ENCODE measurements at regions not wholly inside any gene's neighbourhood (a gene's known extent, or its start where the extent isn't known, plus 50 kb on each side); places are given as distances from the start of the nearest gene placed in this dataset.

- peaks cover 0 to 36% (median 7%) of the 10 kb centered on the region in 8 donors for H3K9me3 ChIP-seq
- intact Hi-C loops (cut with DNase I; ENCODE audit: low total_unique reads): no loop called here
- no peak overlapping the region for H3K27ac ChIP-seq
- no peaks in the 10 kb centered on the region for H3K4me1 ChIP-seq
- H3K4me3 ChIP-seq: no peak overlapping the region
- 57 to 83% (median 67%) methylated on average over 8 to 9 of the region's 9 CpGs for WGBS, 5 donors
- H3K36me3 ChIP-seq: no peaks in the 10 kb centered on the region
- H3K27me3 ChIP-seq (replicated peaks in 1 of 7): peaks cover 0 to 5% (median 0%) of the 10 kb centered on the region in 7 donors
- DNase-seq: no peak
- TF ChIP-seq POLR2A (IDR thresholded peaks at IDR 0.05): no peak
- TF ChIP-seq CTCF (IDR thresholded peaks at IDR 0.05 in 8 of 11, conservative IDR thresholded peaks at IDR 0.05 in 3 of 11): no peak
- TF ChIP-seq POLR2AphosphoS5 (IDR thresholded peaks at IDR 0.05): no peak
These were observed 231.3 kb downstream of the SHOX start for GRCh38 chrX:861921-862320.

- Histone ChIP-seq H3K27ac (no peak overlapping the region), H3K4me3 (no peak overlapping the region), H3K9me3 (peaks cover 0 to 36% (median 7%) of the 10 kb centered on the region in 8 donors), H3K27me3 (replicated peaks in 1 of 7) (peaks cover 0 to 1% (median 0%) of the 10 kb centered on the region in 7 donors), H3K36me3 (no peaks in the 10 kb centered on the region), H3K4me1 (no peaks in the 10 kb centered on the region)
- TF ChIP-seq POLR2AphosphoS5 (IDR thresholded peaks at IDR 0.05): no peak
- TF ChIP-seq POLR2A (IDR thresholded peaks at IDR 0.05): no peak
- no peak for TF ChIP-seq CTCF (IDR thresholded peaks at IDR 0.05 in 8 of 11, conservative IDR thresholded peaks at IDR 0.05 in 3 of 11)
- intact Hi-C loops (cut with DNase I; ENCODE audit: low total_unique reads): no loop called here
- WGBS, 5 donors: 64 to 77% (median 68%) methylated on average over 13 to 14 of the region's 14 CpGs
- no peak for DNase-seq
These were observed 230.8 kb downstream of the SHOX start for GRCh38 chrX:861340-861890.

- no peaks in the 10 kb centered on the region for H3K27me3 ChIP-seq (replicated peaks in 1 of 7)
- TF ChIP-seq POLR2AphosphoS5 (IDR thresholded peaks at IDR 0.05) (no peak), CTCF (IDR thresholded peaks at IDR 0.05 in 8 of 11, conservative IDR thresholded peaks at IDR 0.05 in 3 of 11) (no peak), POLR2A (IDR thresholded peaks at IDR 0.05) (no peak)
- no peaks in the 10 kb centered on the region for H3K4me1 ChIP-seq
- H3K36me3 ChIP-seq: no peaks in the 10 kb centered on the region
- H3K9me3 ChIP-seq: peaks cover 0 to 35% (median 7%) of the 10 kb centered on the region in 8 donors
- intact Hi-C loops (cut with DNase I; ENCODE audit: low total_unique reads): no loop called here
- DNase-seq: no peak
- no peak overlapping the region for H3K27ac ChIP-seq
- no peak overlapping the region for H3K4me3 ChIP-seq
- 76 to 100% (median 89%) methylated on average over 1 of the region's 1 CpG for WGBS, 5 donors
These were observed 228.7 kb downstream of the SHOX start for GRCh38 chrX:859329-859728.

GRCh38 chrX:858542-859078 is 228.0 kb downstream of the SHOX start:
- Histone ChIP-seq H3K36me3 (no peaks in the 10 kb centered on the region), H3K27ac (no peak overlapping the region), H3K4me3 (no peak overlapping the region), H3K9me3 (peaks cover 0 to 41% (median 10%) of the 10 kb centered on the region in 8 donors), H3K27me3 (replicated peaks in 1 of 7) (peaks cover 0 to under 1% (median 0%) of the 10 kb centered on the region in 7 donors), H3K4me1 (no peaks in the 10 kb centered on the region)
- WGBS, 5 donors: 92 to 100% (median 96%) methylated on average over 1 of the region's 1 CpG
- TF ChIP-seq CTCF (IDR thresholded peaks at IDR 0.05 in 8 of 11, conservative IDR thresholded peaks at IDR 0.05 in 3 of 11) (no peak), POLR2AphosphoS5 (IDR thresholded peaks at IDR 0.05) (no peak)
- no peak for DNase-seq
- intact Hi-C loops (cut with DNase I; ENCODE audit: low total_unique reads): no loop called here
